OCI-LY3 (cell line): ENCODE measurements at regions not wholly inside any gene's neighbourhood (a gene's known extent, or its start where the extent isn't known, plus 50 kb on each side); places are given as distances from the start of the nearest gene placed in this dataset.

Experiments
- H2AFZ ChIP-seq: fragments of 200-600, 300-600 bp; shearing (Covaris generic); 2 replicates; pipeline ENCODE4 v1.6.0; 2014; ENCODE audit warnings: antibody characterized with exemption, low read depth, low read length
- H3K27ac ChIP-seq: fragments of 200-600, 300-600 bp; sonication (generic); 2 replicates; pipeline ENCODE4 v1.5.1; 2014; ENCODE audit warnings: mild to moderate bottlenecking, low read length, moderate library complexity, mixed read lengths
- H3K27me3 ChIP-seq: fragments of 200-600, 300-600 bp; sonication (generic); 2 replicates; pipeline ENCODE4 v1.6.1; 2014; ENCODE audit warnings: low read depth, low read length, mixed read lengths
- H3K36me3 ChIP-seq: fragments of 200-600, 300-600 bp; sonication (generic); replicated peaks from 2 replicates; pipeline ENCODE3; 2014; ENCODE audit warnings: low read depth, low read length, mixed read lengths
- H3K4me1 ChIP-seq: fragments of 300-600, 200-600 bp; sonication (generic); 2 replicates; pipeline ENCODE4 v1.6.1; 2014; ENCODE audit warnings: low read length, mixed read lengths
- H3K4me2 ChIP-seq: fragments of 200-600, 300-600 bp; sonication (generic); 2 replicates; pipeline ENCODE4 v1.6.1; 2014; ENCODE audit warnings: low read length, mixed read lengths
- H3K4me3 ChIP-seq: fragments of 300-600, 200-600 bp; sonication (generic); 2 replicates; pipeline ENCODE4 v1.5.1; 2014; ENCODE audit warnings: antibody characterized with exemption, mild to moderate bottlenecking, low read length, moderate library complexity
- H3K79me2 ChIP-seq: fragments of 300-600, 200-600 bp; shearing (Covaris generic); 2 replicates; pipeline ENCODE4 v1.6.1; 2014; ENCODE audit warnings: mild to moderate bottlenecking, low read length, mixed read lengths
- H3K9ac ChIP-seq: fragments of 300-600, 200-600 bp; shearing (Covaris generic); 2 replicates; pipeline ENCODE4 v1.6.0; 2014; ENCODE audit warnings: mild to moderate bottlenecking, low read length, moderate library complexity
- H3K9me3 ChIP-seq: fragments of 200-600, 300-600 bp; shearing (Covaris generic); 2 replicates; pipeline ENCODE4 v1.6.1; 2014; ENCODE audit warnings: low read length, mixed read lengths; ENCODE audit not compliant: insufficient read depth
- H4K20me1 ChIP-seq: fragments of 200-600, 300-600 bp; sonication (generic); 2 replicates; pipeline ENCODE4 v1.6.1; 2016; ENCODE audit warnings: low read length, mixed read lengths; ENCODE audit not compliant: insufficient read depth
- CTCF ChIP-seq: fragments of 200-600, 300-600 bp; sonication (generic); IDR thresholded peaks from 2 replicates; pipeline ENCODE4 v1.5.1; 2014; ENCODE audit warnings: antibody characterized with exemption, low read length, low read depth
- EZH2phosphoT487 ChIP-seq: fragments of 200-600 bp; shearing (Covaris generic); IDR thresholded peaks from 2 replicates; pipeline ENCODE4 v1.6.1; 2018; ENCODE audit warnings: antibody characterized with exemption, mixed run types, low read depth

- Histone ChIP-seq H3K27ac (no peak overlapping the region), H3K4me1 (no peaks in the 10 kb centered on the region), H4K20me1 (no peaks in the 10 kb centered on the region), H3K79me2 (no peaks in the 10 kb centered on the region), H3K4me2 (no peak overlapping the region), H3K27me3 (peaks cover 14% of the 10 kb centered on the region), H3K4me3 (no peak overlapping the region), H3K36me3 (no peaks in the 10 kb centered on the region), H3K9ac (no peak overlapping the region), H3K9me3 (no peaks in the 10 kb centered on the region), H2AFZ (no peak overlapping the region)
- no peak for TF ChIP-seq CTCF
- no peak for TF ChIP-seq EZH2phosphoT487
These were observed 103.8 kb upstream of the ZNF618 start for GRCh38 chr9:113772121-113772810.

GRCh38 chr9:113774963-113775362 is 101.1 kb upstream of the ZNF618 start:
- no peaks in the 10 kb centered on the region for H3K36me3 ChIP-seq
- H4K20me1 ChIP-seq = no peaks in the 10 kb centered on the region
- H3K27me3 ChIP-seq = peaks cover 10% of the 10 kb centered on the region; the same call in 1 of the 2 replicates
- TF ChIP-seq EZH2phosphoT487 (no peak), CTCF (no peak)
- H3K9ac ChIP-seq = no peak overlapping the region
- H2AFZ ChIP-seq = no peak overlapping the region
- H3K79me2 ChIP-seq = no peaks in the 10 kb centered on the region
- no peaks in the 10 kb centered on the region for H3K9me3 ChIP-seq
- H3K27ac ChIP-seq = no peak overlapping the region
- H3K4me1 ChIP-seq = no peaks in the 10 kb centered on the region
- H3K4me3 ChIP-seq = no peak overlapping the region
- H3K4me2 ChIP-seq = no peak overlapping the region

GRCh38 chr9:113775749-113776148 is 100.4 kb upstream of the ZNF618 start:
- Histone ChIP-seq H3K27me3 (peaks cover 10% of the 10 kb centered on the region; the same call in 1 of the 2 replicates), H3K9me3 (no peaks in the 10 kb centered on the region)
- TF ChIP-seq CTCF = no peak
- no peak for TF ChIP-seq EZH2phosphoT487

GRCh38 chr9:113776194-113776593 is 99.9 kb upstream of the ZNF618 start:
- no peak for TF ChIP-seq EZH2phosphoT487
- TF ChIP-seq CTCF = no peak
- no peaks in the 10 kb centered on the region for H3K9me3 ChIP-seq
- H3K27ac ChIP-seq = no peak overlapping the region
- no peaks in the 10 kb centered on the region for H3K36me3 ChIP-seq
- no peaks in the 10 kb centered on the region for H4K20me1 ChIP-seq
- H2AFZ ChIP-seq = no peak overlapping the region
- no peaks in the 10 kb centered on the region for H3K4me1 ChIP-seq
- H3K27me3 ChIP-seq = peaks cover 10% of the 10 kb centered on the region; the same call in 1 of the 2 replicates
- H3K4me2 ChIP-seq = no peak overlapping the region
- no peak overlapping the region for H3K9ac ChIP-seq
- no peak overlapping the region for H3K4me3 ChIP-seq
- H3K79me2 ChIP-seq = no peaks in the 10 kb centered on the region

More at GRCh38 chr9:113775749-113776148, 100.4 kb upstream of the ZNF618 start:
- no peaks in the 10 kb centered on the region for H4K20me1 ChIP-seq
- H3K4me1 ChIP-seq = no peaks in the 10 kb centered on the region
- no peak overlapping the region for H3K9ac ChIP-seq
- H2AFZ ChIP-seq = no peak overlapping the region
- no peaks in the 10 kb centered on the region for H3K79me2 ChIP-seq
- no peak overlapping the region for H3K4me3 ChIP-seq
- H3K27ac ChIP-seq = no peak overlapping the region
- H3K4me2 ChIP-seq = no peak overlapping the region
- H3K36me3 ChIP-seq = no peaks in the 10 kb centered on the region
